Peyer's patch (tissue), 4 donors: ENCODE measurements at regions not wholly inside any gene's neighbourhood (a gene's known extent, or its start where the extent isn't known, plus 50 kb on each side); places are given as distances from the start of the nearest gene placed in this dataset.
"Not testable (repeated sequence)": the region's sequence is repeated elsewhere in the genome, so short reads cannot be mapped to it uniquely, and the experiment has no call there.

Experiments
- DNase-seq, 3 donors: peaks; one replicate each; pipeline ENCODE4 v3.0.0-alpha.2; 2017 to 2019
- H3K27ac ChIP-seq, 4 donors: fragments of 200-600 bp; sonication (generic); one replicate each; pipeline ENCODE4 v1.5.1; 2016 to 2019
- H3K27me3 ChIP-seq, 2 donors: fragments of 200-600 bp; sonication (generic); one replicate each; pipeline ENCODE4 v1.5.1; 2019
- H3K36me3 ChIP-seq, 3 donors: fragments of 200-600 bp; sonication (generic); one replicate each; pipeline ENCODE4 v1.5.1; 2016 to 2019
- H3K4me1 ChIP-seq, 4 donors: fragments of 200-600 bp; sonication (generic); one replicate each; pipeline ENCODE4 v1.5.1; 2016 to 2019
- H3K4me3 ChIP-seq, 4 donors: fragments of 200-600 bp; sonication (generic); 1 replicate in 3 of 4; 2 replicates in 1 of 4; pipeline ENCODE4 v1.5.1; 2016 to 2019; ENCODE audit warnings: mild to moderate bottlenecking in 1 of 4
- H3K9me3 ChIP-seq, 4 donors: fragments of 200-600 bp; sonication (generic); one replicate each; pipeline ENCODE4 v1.5.1; 2016 to 2019; ENCODE audit warnings: mild to moderate bottlenecking in 1 of 4
- POLR2A ChIP-seq, 2 donors: fragments of 450-650 bp; IDR thresholded peaks; one replicate each; pipeline ENCODE4 v1.5.1; 2017; ENCODE audit warnings: antibody characterized with exemption in 2 of 2, mild to moderate bottlenecking in 2 of 2, moderate library complexity in 2 of 2
- TF ChIP-seq, protein P1 (sequence below), 6 experiments: fragments of 450-650 bp in 4 of 6; fragments of 200-600 bp in 2 of 6; sonication (generic) in 1 of 6; IDR thresholded peaks; one replicate each; pipeline ENCODE4 v1.5.1; 2017 to 2019; ENCODE audit warnings: antibody characterized with exemption in 6 of 6, mild to moderate bottlenecking in 3 of 6, moderate library complexity in 1 of 6

DNA sequence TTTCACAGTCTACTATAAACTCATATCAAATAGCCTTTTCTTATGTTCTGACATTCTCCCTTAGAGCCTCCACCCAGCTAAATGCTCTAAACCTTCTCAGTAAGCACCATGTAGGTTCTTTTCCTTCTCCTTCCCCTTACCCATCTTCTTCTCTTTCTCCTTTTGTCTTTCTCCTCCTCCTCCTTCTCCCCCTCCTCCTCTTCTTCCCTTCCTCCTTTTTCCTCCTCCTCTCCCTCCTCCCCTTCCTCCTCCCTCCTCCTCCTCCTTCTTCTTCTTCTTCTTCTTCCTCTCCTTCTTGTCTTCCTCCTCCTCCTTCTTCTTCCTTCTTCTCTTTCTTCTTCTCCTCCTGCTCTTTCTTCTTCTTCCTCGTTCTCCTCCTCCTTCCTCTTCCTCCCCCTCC lies 85.2 kb upstream of the KCNAB1 start:
- TF ChIP-seq POLR2A (IDR thresholded peaks at IDR 0.05): no peak
- TF ChIP-seq, protein P1, sequence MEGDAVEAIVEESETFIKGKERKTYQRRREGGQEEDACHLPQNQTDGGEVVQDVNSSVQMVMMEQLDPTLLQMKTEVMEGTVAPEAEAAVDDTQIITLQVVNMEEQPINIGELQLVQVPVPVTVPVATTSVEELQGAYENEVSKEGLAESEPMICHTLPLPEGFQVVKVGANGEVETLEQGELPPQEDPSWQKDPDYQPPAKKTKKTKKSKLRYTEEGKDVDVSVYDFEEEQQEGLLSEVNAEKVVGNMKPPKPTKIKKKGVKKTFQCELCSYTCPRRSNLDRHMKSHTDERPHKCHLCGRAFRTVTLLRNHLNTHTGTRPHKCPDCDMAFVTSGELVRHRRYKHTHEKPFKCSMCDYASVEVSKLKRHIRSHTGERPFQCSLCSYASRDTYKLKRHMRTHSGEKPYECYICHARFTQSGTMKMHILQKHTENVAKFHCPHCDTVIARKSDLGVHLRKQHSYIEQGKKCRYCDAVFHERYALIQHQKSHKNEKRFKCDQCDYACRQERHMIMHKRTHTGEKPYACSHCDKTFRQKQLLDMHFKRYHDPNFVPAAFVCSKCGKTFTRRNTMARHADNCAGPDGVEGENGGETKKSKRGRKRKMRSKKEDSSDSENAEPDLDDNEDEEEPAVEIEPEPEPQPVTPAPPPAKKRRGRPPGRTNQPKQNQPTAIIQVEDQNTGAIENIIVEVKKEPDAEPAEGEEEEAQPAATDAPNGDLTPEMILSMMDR (IDR thresholded peaks at IDR 0.05): no peak
- Histone ChIP-seq H3K27me3 (no peaks in the 10 kb centered on the region), H3K9me3 (no peaks in the 10 kb centered on the region), H3K4me3 (no peak overlapping the region), H3K36me3 (no peaks in the 10 kb centered on the region), H3K27ac (no peak overlapping the region), H3K4me1 (no peaks in the 10 kb centered on the region)
- no peak for DNase-seq

DNA sequence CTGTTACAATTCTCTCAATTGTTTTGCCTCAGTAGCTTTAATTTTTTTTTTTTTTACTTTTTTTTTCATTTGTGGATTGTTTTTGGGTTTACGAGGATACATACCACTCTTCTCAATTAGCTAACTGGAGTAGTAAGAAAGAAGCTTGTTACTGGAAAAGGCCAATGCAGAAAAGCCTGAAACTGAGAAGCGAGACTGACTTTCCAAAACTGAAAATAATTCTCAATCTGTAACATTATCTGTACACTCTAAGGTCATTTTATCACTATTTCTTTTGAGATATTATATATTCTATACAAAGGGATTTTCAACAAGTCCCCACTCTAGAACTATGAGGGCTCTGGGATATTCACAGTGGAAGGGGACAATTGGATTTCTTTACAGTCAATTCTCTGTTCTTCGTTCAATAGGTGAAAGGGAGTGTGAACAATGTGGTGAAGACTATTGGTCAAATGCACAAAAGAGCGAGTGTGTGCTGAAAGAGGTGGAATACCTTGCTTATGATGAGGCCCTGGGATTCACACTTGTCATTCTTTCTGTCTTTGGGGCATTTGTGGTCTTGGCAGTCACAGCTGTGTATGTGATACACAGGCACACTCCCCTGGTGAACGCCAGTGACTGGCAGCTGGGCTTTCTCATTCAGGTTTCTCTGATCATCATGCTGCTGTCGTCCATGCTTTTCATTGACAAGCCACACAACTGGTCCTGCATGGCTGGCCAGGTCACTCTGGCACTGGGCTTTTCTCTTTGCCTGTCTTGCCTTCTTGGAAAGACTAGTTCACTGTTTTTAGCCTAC lies 83.9 kb upstream of the KCNAB1 start:
- TF ChIP-seq, protein P1 (IDR thresholded peaks at IDR 0.05): no peak
- no peak for TF ChIP-seq POLR2A (IDR thresholded peaks at IDR 0.05)
- Histone ChIP-seq H3K36me3 (no peaks in the 10 kb centered on the region), H3K9me3 (no peaks in the 10 kb centered on the region), H3K27me3 (no peaks in the 10 kb centered on the region), H3K4me1 (no peaks in the 10 kb centered on the region), H3K4me3 (no peak overlapping the region), H3K27ac (no peak overlapping the region)
- DNase-seq: no peak

DNA sequence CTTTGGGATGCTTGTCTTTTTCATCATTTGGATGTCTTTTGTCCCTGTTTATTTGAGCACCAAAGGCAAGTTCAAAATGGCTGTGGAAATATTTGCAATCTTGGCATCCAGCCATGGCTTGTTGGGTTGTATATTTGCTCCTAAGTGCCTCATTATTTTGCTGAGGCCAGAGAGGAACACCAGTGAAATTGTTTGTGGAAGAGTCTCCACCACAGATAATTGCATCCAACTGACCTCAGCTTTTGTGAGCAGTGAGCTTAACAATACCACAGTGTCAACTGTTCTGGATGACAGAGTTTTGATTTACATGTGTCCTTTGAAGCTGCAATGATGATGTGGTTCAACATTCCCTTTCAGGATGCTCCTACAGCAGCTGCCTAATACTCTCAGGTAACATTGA lies 83.0 kb upstream of the KCNAB1 start:
- TF ChIP-seq, protein P1 (IDR thresholded peaks at IDR 0.05): no peak
- TF ChIP-seq POLR2A (IDR thresholded peaks at IDR 0.05): no peak
- no peak overlapping the region for H3K27ac ChIP-seq
- H3K36me3 ChIP-seq: no peaks in the 10 kb centered on the region

DNA sequence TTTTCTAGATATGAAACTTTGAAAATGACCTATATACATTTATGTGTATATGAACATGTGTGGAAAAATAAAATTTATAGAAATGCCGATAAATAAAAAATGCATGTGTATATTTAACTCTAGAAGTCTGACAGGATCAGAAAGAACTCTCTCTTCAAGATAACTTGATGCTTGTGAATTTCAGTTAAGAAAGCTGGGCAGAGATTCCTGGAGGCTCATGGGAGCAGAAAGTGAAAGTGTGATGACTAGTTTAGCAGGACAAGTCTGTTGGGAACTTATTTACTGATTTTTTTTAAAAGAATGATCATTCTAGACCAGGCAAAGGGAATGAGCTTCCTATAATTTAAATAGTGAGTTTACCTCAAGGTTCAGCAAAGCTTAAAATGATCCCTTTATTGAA lies 81.5 kb upstream of the KCNAB1 start:
- Histone ChIP-seq H3K9me3 (no peaks in the 10 kb centered on the region), H3K27me3 (no peaks in the 10 kb centered on the region), H3K4me1 (no peaks in the 10 kb centered on the region), H3K4me3 (no peak overlapping the region), H3K36me3 (no peaks in the 10 kb centered on the region), H3K27ac (no peak overlapping the region)
- TF ChIP-seq POLR2A (IDR thresholded peaks at IDR 0.05): no peak
- TF ChIP-seq, protein P1 (IDR thresholded peaks at IDR 0.05): no peak
- no peak for DNase-seq

More for the DNA sequence above, 83.0 kb upstream of the KCNAB1 start:
- Histone ChIP-seq H3K4me3 (no peak overlapping the region), H3K9me3 (no peaks in the 10 kb centered on the region), H3K4me1 (no peaks in the 10 kb centered on the region), H3K27me3 (no peaks in the 10 kb centered on the region)
- DNase-seq: no peak

DNA sequence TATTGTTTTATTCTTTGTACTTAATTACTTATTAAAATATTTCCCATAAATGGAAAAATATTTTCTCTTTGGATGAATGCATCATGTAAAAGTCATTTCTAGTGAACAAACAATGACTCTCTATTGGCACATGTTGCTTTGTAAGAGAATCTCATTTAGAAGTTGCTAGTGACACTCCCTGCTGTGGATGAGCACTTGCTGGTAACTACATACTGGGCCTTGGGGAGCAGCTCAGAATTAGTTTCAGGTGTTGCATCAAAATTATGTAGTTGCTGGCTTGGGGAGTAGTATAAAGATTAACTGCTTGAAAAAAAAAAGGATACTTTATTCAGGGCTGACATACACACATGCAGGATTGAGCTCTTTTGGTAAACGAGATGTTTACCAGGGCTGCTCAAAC lies 80.3 kb upstream of the KCNAB1 start:
- H3K9me3 ChIP-seq: no peaks in the 10 kb centered on the region
- no peak for DNase-seq
- TF ChIP-seq, protein P1 (IDR thresholded peaks at IDR 0.05): no peak
- TF ChIP-seq POLR2A (IDR thresholded peaks at IDR 0.05): no peak
- no peaks in the 10 kb centered on the region for H3K4me1 ChIP-seq
- no peak overlapping the region for H3K27ac ChIP-seq
- no peaks in the 10 kb centered on the region for H3K36me3 ChIP-seq
- H3K27me3 ChIP-seq: no peaks in the 10 kb centered on the region
- H3K4me3 ChIP-seq: no peak overlapping the region

DNA sequence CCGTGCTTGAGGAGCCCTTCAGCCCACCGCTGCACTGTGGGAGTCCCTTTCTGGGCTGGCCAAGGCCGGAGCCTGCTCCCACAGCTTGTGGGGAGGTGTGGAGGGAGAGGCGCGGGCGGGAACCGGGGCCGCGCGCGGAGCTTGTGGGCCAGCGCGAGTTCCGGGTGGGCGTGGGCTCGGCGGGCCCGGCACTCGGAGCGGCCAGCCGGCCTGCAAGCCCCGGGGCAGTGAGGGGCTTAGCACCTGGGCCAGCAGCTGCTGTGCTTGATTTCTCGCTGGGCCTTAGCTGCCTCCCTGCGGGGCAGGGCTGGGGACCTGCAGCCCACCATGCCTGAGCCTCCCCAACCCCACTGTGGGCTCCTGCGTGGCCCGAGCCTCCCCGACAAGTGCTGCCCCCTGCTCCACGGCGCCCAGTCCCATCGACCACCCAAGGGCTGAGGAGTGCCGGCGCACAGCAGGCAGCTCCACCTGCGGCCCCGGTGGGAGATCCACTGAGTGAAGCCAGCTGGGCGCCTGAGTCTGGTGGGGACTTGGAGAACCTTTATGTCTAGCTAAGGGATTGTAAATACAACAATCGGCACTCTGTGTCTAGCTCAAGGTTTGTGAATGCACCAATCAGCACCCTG lies 79.0 kb upstream of the KCNAB1 start:
- DNase-seq, H3K9me3 ChIP-seq, H3K27ac ChIP-seq, H3K27me3 ChIP-seq, H3K4me3 ChIP-seq, H3K36me3 ChIP-seq, H3K4me1 ChIP-seq: not testable (repeated sequence)

DNA sequence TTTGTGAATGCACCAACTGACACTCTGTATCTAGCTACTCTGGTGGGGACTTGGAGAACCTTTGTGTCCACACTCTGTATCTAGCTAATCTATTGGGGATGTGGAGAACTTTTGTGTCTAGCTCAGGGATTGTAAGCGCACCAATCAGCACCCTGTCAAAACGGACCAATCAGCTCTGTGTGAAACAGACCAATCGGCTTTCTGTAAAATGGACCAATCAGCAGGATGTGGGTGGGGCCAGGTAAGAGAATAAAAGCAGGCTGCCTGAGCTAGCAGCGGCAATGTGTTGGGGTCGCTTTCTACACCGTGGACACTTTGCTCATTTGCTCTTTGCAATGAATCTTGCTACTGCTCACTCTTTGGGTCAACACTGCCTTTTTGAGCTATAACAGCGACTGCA lies 78.5 kb upstream of the KCNAB1 start:
- not testable (repeated sequence) for H3K4me1 ChIP-seq, DNase-seq, H3K27me3 ChIP-seq, H3K27ac ChIP-seq, H3K9me3 ChIP-seq, H3K36me3 ChIP-seq, H3K4me3 ChIP-seq
